SK-N-SH (cell line): ENCODE measurements at regions not wholly inside any gene's neighbourhood (a gene's known extent, or its start where the extent isn't known, plus 50 kb on each side); places are given as distances from the start of the nearest gene placed in this dataset.

Source experiments
- CTCF ChIA-PET: fragments of 300-600, 350-600 bp; formaldehyde crosslinking; extraction: SDS; loops from one replicate; lab custom pipeline; 2021; lab: Yijun Ruan, JAX
- POLR2A ChIA-PET: fragments of 350-600 bp; sonication (Branson Sonifier 250); formaldehyde crosslinking; extraction: SDS; loops from one replicate; lab custom pipeline; 2020; ENCODE audit warnings: antibody characterized with exemption, inconsistent platforms; lab: Yijun Ruan, JAX
- DNase-seq: peaks from one replicate; pipeline ENCODE4 v3.0.0; 2012
- H2AFZ ChIP-seq: fragments of 200-600 bp; sonication (generic); 2 replicates; pipeline ENCODE4 v1.8.1; 2016; ENCODE audit warnings: antibody characterized with exemption, mild to moderate bottlenecking, low read depth
- H3F3A ChIP-seq: fragments of 200-600 bp; sonication (generic); replicated peaks from 2 replicates; pipeline ENCODE3; 2016; ENCODE audit warnings: antibody characterized with exemption, mild to moderate bottlenecking; ENCODE audit not compliant: insufficient read depth
- H3K27ac ChIP-seq, 2 experiments: fragments of 200-500 bp in 1 of 2; fragments of 200-600 bp in 1 of 2; sonication (Bioruptor generic) in 1 of 2; sonication (generic), shearing (Covaris generic) in 1 of 2; 2 replicates each; pipeline versions ENCODE4 v1.5.1 to v1.6.1; 2014 to 2016; ENCODE audit warnings: low read depth in 2 of 2, inconsistent platforms in 1 of 2, low read length in 1 of 2, mild to moderate bottlenecking in 1 of 2, mixed read lengths in 1 of 2
- H3K27me3 ChIP-seq: fragments of 200-600 bp; sonication (generic), shearing (Covaris generic); 2 replicates; pipeline ENCODE4 v1.6.1; 2016; ENCODE audit warnings: mixed run types; ENCODE audit not compliant: insufficient read depth
- H3K36me3 ChIP-seq, 2 experiments: fragments of 200-500 bp in 1 of 2; fragments of 200-600 bp in 1 of 2; sonication (Bioruptor generic) in 1 of 2; sonication (generic) in 1 of 2; replicated peaks in 1 of 2; 2 replicates each; pipeline versions ENCODE3 to v1.5.1; 2014 to 2016; ENCODE audit warnings: low read length in 1 of 2, mild to moderate bottlenecking in 1 of 2; ENCODE audit not compliant: insufficient read depth in 2 of 2, control insufficient read depth in 1 of 2
- H3K4me1 ChIP-seq, 2 experiments: fragments of 200-500 bp in 1 of 2; fragments of 200-600 bp in 1 of 2; sonication (Bioruptor generic) in 1 of 2; sonication (generic), shearing (Covaris generic) in 1 of 2; 2 replicates each; pipeline versions ENCODE4 v1.5.1 to v1.6.1; 2014 to 2016; ENCODE audit warnings: low read depth in 1 of 2, low read length in 1 of 2, mixed run types in 1 of 2; ENCODE audit not compliant: insufficient read depth in 2 of 2, control insufficient read depth in 1 of 2
- H3K4me2 ChIP-seq: fragments of 200-600 bp; sonication (generic), shearing (Covaris generic); 2 replicates; pipeline ENCODE4 v1.6.1; 2017; ENCODE audit warnings: mixed run types
- H3K4me3 ChIP-seq, 2 experiments: fragments of 200-500 bp in 1 of 2; fragments of 200-600 bp in 1 of 2; sonication (Bioruptor generic) in 1 of 2; sonication (generic), shearing (Covaris generic) in 1 of 2; 2 replicates each; pipeline versions ENCODE4 v1.5.1 to v1.8.1; 2014 to 2016; ENCODE audit warnings: low read depth in 2 of 2, inconsistent platforms in 1 of 2, low read length in 1 of 2, mild to moderate bottlenecking in 1 of 2, mixed read lengths in 1 of 2, moderate library complexity in 1 of 2
- H3K79me2 ChIP-seq: fragments of 200-600 bp; sonication (generic); 2 replicates; pipeline ENCODE4 v1.8.1; 2017; ENCODE audit warnings: mild to moderate bottlenecking; ENCODE audit not compliant: insufficient read depth
- H3K9ac ChIP-seq: fragments of 200-600 bp; sonication (generic); 2 replicates; pipeline ENCODE4 v1.6.1; 2017; ENCODE audit warnings: mixed run types
- H3K9me2 ChIP-seq: fragments of 200-600 bp; sonication (generic); 2 replicates; pipeline ENCODE4 v1.6.1; 2017; ENCODE audit warnings: mixed run types
- H3K9me3 ChIP-seq: fragments of 200-600 bp; sonication (generic); 2 replicates; pipeline ENCODE4 v1.6.1; 2017; ENCODE audit warnings: mixed run types, mild to moderate bottlenecking, moderate library complexity
- H4K20me1 ChIP-seq: fragments of 200-600 bp; sonication (generic); 2 replicates; pipeline ENCODE4 v1.6.1; 2017; ENCODE audit warnings: mild to moderate bottlenecking, mixed run types; ENCODE audit not compliant: insufficient read depth
- ELF1 ChIP-seq: IDR thresholded peaks from 2 replicates; pipeline ENCODE4 v1.4.0; 2012
- EZH2phosphoT487 ChIP-seq: fragments of 200-600 bp; sonication (generic); IDR thresholded peaks from 2 replicates; pipeline ENCODE4 v1.6.1; 2017; ENCODE audit warnings: low read depth, mixed run types, mild to moderate bottlenecking, antibody characterized with exemption, moderate library complexity, borderline replicate concordance
- FOSL2 ChIP-seq: IDR thresholded peaks from 2 replicates; pipeline ENCODE4 v1.4.0; 2012; ENCODE audit warnings: low read depth, mild to moderate bottlenecking, moderate library complexity, borderline replicate concordance
- GABPA ChIP-seq: IDR thresholded peaks from 2 replicates; pipeline ENCODE4 v1.4.0; 2012; ENCODE audit warnings: low read depth, mild to moderate bottlenecking
- GATA2 ChIP-seq: sonication (generic); formaldehyde crosslinking; IDR thresholded peaks from 2 replicates; pipeline ENCODE4 v1.5.0; 2020; ENCODE audit warnings: mild to moderate bottlenecking, missing genetic modification reagents
- JUND ChIP-seq: IDR thresholded peaks from 2 replicates; pipeline ENCODE4 v1.4.0; 2012
- MAX ChIP-seq: IDR thresholded peaks from 2 replicates; pipeline ENCODE4 v1.4.0; 2012; ENCODE audit warnings: low read depth
- MXI1 ChIP-seq: IDR thresholded peaks from 2 replicates; pipeline ENCODE4 v1.6.1; 2012; ENCODE audit warnings: mild to moderate bottlenecking, low read depth, low read length, improper control_type of control experiment
- NFIC ChIP-seq: IDR thresholded peaks from 2 replicates; pipeline ENCODE4 v1.4.0; 2012; ENCODE audit warnings: borderline replicate concordance
- PBX3 ChIP-seq: IDR thresholded peaks from 2 replicates; pipeline ENCODE4; 2012
- POLR2AphosphoS5 ChIP-seq: IDR thresholded peaks from 2 replicates; pipeline ENCODE4 v1.6.1; 2012; ENCODE audit warnings: low read depth, low read length
- RAD21 ChIP-seq: IDR thresholded peaks from 2 replicates; pipeline ENCODE4 v1.6.1; 2012; ENCODE audit warnings: mild to moderate bottlenecking, low read length
- REST ChIP-seq: IDR thresholded peaks from 2 replicates; pipeline ENCODE4 v1.6.1; 2012; ENCODE audit warnings: mild to moderate bottlenecking, low read depth, low read length, moderate library complexity
- RFX5 ChIP-seq: IDR thresholded peaks from 2 replicates; pipeline ENCODE4 v1.6.1; 2012; ENCODE audit warnings: mild to moderate bottlenecking, improper control_type of control experiment, low read length
- RXRA ChIP-seq: IDR thresholded peaks from 2 replicates; pipeline ENCODE4 v1.4.0; 2012; ENCODE audit warnings: low read depth, mild to moderate bottlenecking, borderline replicate concordance
- SIN3A ChIP-seq: IDR thresholded peaks from 2 replicates; pipeline ENCODE4 v1.6.1; 2012; ENCODE audit warnings: low read depth, mild to moderate bottlenecking, low read length, moderate library complexity, borderline replicate concordance
- SMC3 ChIP-seq: IDR thresholded peaks from 2 replicates; pipeline ENCODE4 v1.6.1; 2012; ENCODE audit warnings: low read depth, low read length, improper control_type of control experiment
- WGBS: methylation state at CpG from one replicate; pipeline ENCODE4 v1.1.6; 2017; ENCODE audit warnings: low lambda C conversion rate; 5-methylcytosine and 5-hydroxymethylcytosine counted together

- no peak overlapping the region for H3K27ac ChIP-seq
- TF ChIP-seq GABPA (no peak), POLR2AphosphoS5 (no peak), PBX3 (no peak), RXRA (no peak), FOSL2 (no peak), SMC3 (no peak), GATA2 (CRISPR knock-in tag) (no peak), RFX5 (no peak), MAX (no peak), NFIC (no peak), ELF1 (no peak), EZH2phosphoT487 (no peak), SIN3A (no peak), REST (no peak), MXI1 (no peak), JUND (no peak), RAD21 (no peak)
- no peaks in the 10 kb centered on the region for H3K9me2 ChIP-seq
- no peak overlapping the region for H3K9ac ChIP-seq
- H3K4me2 ChIP-seq: no peak overlapping the region
- H2AFZ ChIP-seq: no peak overlapping the region
- DNase-seq: no peak
- ChIA-PET CTCF (interaction anchor here (0.8 kb wide), 1 partner anchor 88 kb away, joined by 3 read pairs; no protein-coding TSS in a partner anchor), POLR2A (no interaction called here)
- no peaks in the 10 kb centered on the region; a peak in 1 of 4 replicates for H3K4me1 ChIP-seq
- no peaks in the 10 kb centered on the region for H3F3A ChIP-seq
- no peaks in the 10 kb centered on the region for H3K9me3 ChIP-seq
- no peaks in the 10 kb centered on the region for H3K36me3 ChIP-seq
- no peaks in the 10 kb centered on the region for H3K79me2 ChIP-seq
- WGBS: 25% methylated on average over 4 of the region's 8 CpGs
- no peak overlapping the region for H3K4me3 ChIP-seq
- H4K20me1 ChIP-seq: no peaks in the 10 kb centered on the region
- H3K27me3 ChIP-seq: no peaks in the 10 kb centered on the region
These were observed 121.9 kb downstream of the NDUFA10 start for GRCh38 chr2:239903210-239903609.
